ENCODE measurements at regions not wholly inside any gene's neighbourhood (a gene's known extent, or its start where the extent isn't known, plus 50 kb on each side); places are given as distances from the start of the nearest gene placed in this dataset.

DNA sequence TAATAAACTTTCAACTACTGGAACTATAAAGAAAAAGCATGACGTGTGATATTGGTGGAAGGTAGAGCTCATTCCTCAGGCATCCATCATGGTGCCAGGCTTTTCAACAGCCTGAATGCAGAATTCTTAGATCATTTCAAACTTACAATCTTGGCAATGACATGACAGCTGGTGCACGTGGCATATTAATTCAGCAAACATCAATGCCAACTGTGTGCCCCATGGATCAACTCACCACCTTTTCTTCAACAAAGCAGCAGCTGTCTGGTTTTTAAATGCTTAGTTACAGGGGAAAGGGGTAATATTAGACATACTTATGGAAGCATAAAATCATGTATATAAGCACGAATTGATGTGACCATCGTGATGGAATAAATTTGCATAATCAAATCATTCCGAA lies 56.0 kb upstream of the OR13F1 start:
- no peak for TF ChIP-seq CTCF (IDR thresholded peaks at IDR 0.05)
- no peak for TF ChIP-seq POLR2A (IDR thresholded peaks at IDR 0.05)

Measured in testis (tissue), 2 donors.